H1 (cell line): ENCODE measurements at regions not wholly inside any gene's neighbourhood (a gene's known extent, or its start where the extent isn't known, plus 50 kb on each side); places are given as distances from the start of the nearest gene placed in this dataset.

ENCODE experiments used
- CTCF ChIA-PET: fragments of 300-600 bp; sonication (Branson Sonifier 250); formaldehyde crosslinking; loops from one replicate; lab custom pipeline; 2021; ENCODE audit not compliant: partially characterized antibody; lab: Charles Lee
- POLR2A ChIA-PET: fragments of 300-600 bp; sonication (Branson Sonifier 250); formaldehyde crosslinking; loops from one replicate; lab custom pipeline; 2021; ENCODE audit warnings: inconsistent platforms; ENCODE audit not compliant: partially characterized antibody; lab: Charles Lee
- DNase-seq, 2 experiments: peaks; one replicate each; pipeline versions ENCODE4 v3.0.0 to v3.0.0-alpha.2; 2010 to 2022; ENCODE audit warnings: low spot score in 2 of 2, low read depth in 1 of 2, mixed read lengths in 1 of 2
- FAIRE-seq: peaks from 2 replicates; lab custom pipeline; 2011; peaks lifted over from hg19 to GRCh38; lab: Jason Lieb, UNC
- H2AFZ ChIP-seq: 2 replicates; pipeline ENCODE4 v1.8.1; 2012; ENCODE audit warnings: low read length, inconsistent platforms
- H2AK5ac ChIP-seq: 2 replicates; pipeline ENCODE4 v1.6.1; 2013; ENCODE audit warnings: low read depth, low read length
- H2BK120ac ChIP-seq: replicated peaks from 2 replicates; pipeline ENCODE3; 2013; ENCODE audit warnings: low read depth, low read length, inconsistent platforms
- H2BK12ac ChIP-seq: 2 replicates; pipeline ENCODE4 v1.6.1; 2013; ENCODE audit warnings: low read depth, low read length
- H2BK15ac ChIP-seq: 2 replicates; pipeline ENCODE4 v1.6.1; 2013; ENCODE audit warnings: low read length
- H2BK20ac ChIP-seq: 2 replicates; pipeline ENCODE4 v1.6.1; 2013; ENCODE audit warnings: low read length
- H2BK5ac ChIP-seq: 2 replicates; pipeline ENCODE4 v1.6.1; 2013; ENCODE audit warnings: low read depth, low read length
- H3K14ac ChIP-seq: 2 replicates; pipeline ENCODE4 v1.6.1; 2013; ENCODE audit warnings: inconsistent platforms; ENCODE audit not compliant: insufficient read length
- H3K18ac ChIP-seq: 2 replicates; pipeline ENCODE4 v1.6.1; 2013; ENCODE audit warnings: low read length; ENCODE audit errors: extremely low read depth
- H3K23ac ChIP-seq: 2 replicates; pipeline ENCODE4 v1.6.1; 2013; ENCODE audit warnings: inconsistent platforms; ENCODE audit not compliant: insufficient read length
- H3K23me2 ChIP-seq: 2 replicates; pipeline ENCODE4 v1.6.1; 2013; ENCODE audit warnings: low read depth, low read length
- H3K27ac ChIP-seq: 2 replicates; pipeline ENCODE4 v1.6.1; 2011; ENCODE audit warnings: low read depth, low read length, inconsistent platforms
- H3K27me3 ChIP-seq, 4 experiments: replicated peaks in 1 of 4; 1 replicate in 1 of 4; 2 replicates in 3 of 4; pipeline versions ENCODE4 v1.6.1 to v1.8.1; 2011 to 2013; ENCODE audit warnings: low read length in 3 of 4, mild to moderate bottlenecking in 3 of 4, inconsistent platforms in 2 of 4, mixed read lengths in 2 of 4, moderate library complexity in 1 of 4; ENCODE audit not compliant: control insufficient read depth in 3 of 4, insufficient read depth in 3 of 4; ENCODE audit errors: extremely low read depth in 1 of 4
- H3K36me3 ChIP-seq, 4 experiments: 2 replicates each; pipeline versions ENCODE4 v1.6.1 to v1.8.1; 2011 to 2013; ENCODE audit warnings: mild to moderate bottlenecking in 4 of 4, low read length in 3 of 4, moderate library complexity in 2 of 4, control low read depth in 1 of 4, inconsistent platforms in 1 of 4; ENCODE audit not compliant: insufficient read depth in 4 of 4, control insufficient read depth in 2 of 4
- H3K4ac ChIP-seq: replicated peaks from 2 replicates; pipeline ENCODE3; 2013; ENCODE audit warnings: low read length, low read depth, mixed read lengths, inconsistent platforms; ENCODE audit not compliant: insufficient read length
- H3K4me1 ChIP-seq, 4 experiments: replicated peaks in 1 of 4; 1 replicate in 1 of 4; 2 replicates in 3 of 4; pipeline versions ENCODE4 v1.6.1 to v1.8.1; 2011 to 2013; ENCODE audit warnings: low read length in 3 of 4, inconsistent platforms in 2 of 4, mixed read lengths in 1 of 4; ENCODE audit not compliant: insufficient read depth in 4 of 4, control insufficient read depth in 3 of 4
- H3K4me2 ChIP-seq, 2 experiments: 2 replicates each; pipeline versions ENCODE4 v1.6.1 to v1.8.1; 2011 to 2013; ENCODE audit warnings: low read depth in 2 of 2, low read length in 2 of 2, control low read depth in 1 of 2, inconsistent platforms in 1 of 2, mild to moderate bottlenecking in 1 of 2; ENCODE audit not compliant: insufficient read depth in 1 of 2
- H3K4me3 ChIP-seq, 4 experiments: fragments of 200-600, 300-600 bp in 1 of 4; sonication (generic), shearing (Covaris generic), sonication (Bioruptor Twin) in 1 of 4; 2 replicates each; pipeline versions ENCODE4 v1.5.1 to v1.8.1; 2011 to 2016; ENCODE audit warnings: low read length in 4 of 4, low read depth in 3 of 4, control low read depth in 2 of 4, inconsistent platforms in 2 of 4, mild to moderate bottlenecking in 2 of 4, mixed read lengths in 1 of 4, moderate library complexity in 1 of 4; ENCODE audit not compliant: insufficient read depth in 2 of 4; ENCODE audit errors: extremely low read depth in 1 of 4
- H3K56ac ChIP-seq: replicated peaks from 2 replicates; pipeline ENCODE3; 2013; ENCODE audit warnings: low read depth, mild to moderate bottlenecking, mixed read lengths, low read length, inconsistent platforms; ENCODE audit not compliant: insufficient read length
- H3K79me1 ChIP-seq: 2 replicates; pipeline ENCODE4 v1.6.1; 2013; ENCODE audit warnings: low read depth, low read length, control low read depth
- H3K79me2 ChIP-seq, 2 experiments: 2 replicates each; pipeline versions ENCODE4 v1.6.1 to v1.8.1; 2012 to 2013; ENCODE audit warnings: low read length in 2 of 2, mild to moderate bottlenecking in 2 of 2, inconsistent platforms in 1 of 2; ENCODE audit not compliant: insufficient read depth in 2 of 2, control insufficient read depth in 1 of 2
- H3K9ac ChIP-seq, 4 experiments: replicated peaks in 1 of 4; 1 replicate in 1 of 4; 2 replicates in 3 of 4; pipeline versions ENCODE4 v1.6.1 to v1.8.1; 2011 to 2013; ENCODE audit warnings: low read depth in 3 of 4, low read length in 3 of 4, control low read depth in 2 of 4, mild to moderate bottlenecking in 2 of 4, moderate library complexity in 2 of 4, inconsistent platforms in 1 of 4; ENCODE audit errors: extremely low read depth in 1 of 4
- H3K9me3 ChIP-seq, 2 experiments: 2 replicates each; pipeline versions ENCODE4 v1.6.1 to v1.8.1; 2012 to 2013; ENCODE audit warnings: mild to moderate bottlenecking in 2 of 2, moderate library complexity in 2 of 2, control low read depth in 1 of 2, inconsistent platforms in 1 of 2, low read depth in 1 of 2, low read length in 1 of 2, mixed read lengths in 1 of 2; ENCODE audit not compliant: insufficient read depth in 2 of 2
- H4K20me1 ChIP-seq, 2 experiments: replicated peaks in 1 of 2; 2 replicates each; pipeline versions ENCODE3 to v1.8.1; 2011 to 2013; ENCODE audit warnings: inconsistent platforms in 2 of 2, low read length in 2 of 2, mild to moderate bottlenecking in 1 of 2; ENCODE audit not compliant: insufficient read depth in 2 of 2, control insufficient read depth in 1 of 2
- H4K5ac ChIP-seq: 2 replicates; pipeline ENCODE4 v1.6.1; 2013; ENCODE audit warnings: low read length, low read depth, mixed read lengths, inconsistent platforms; ENCODE audit not compliant: insufficient read length
- H4K8ac ChIP-seq: 2 replicates; pipeline ENCODE4 v1.8.0; 2013; ENCODE audit warnings: mild to moderate bottlenecking, moderate library complexity, low read length, inconsistent platforms; ENCODE audit not compliant: insufficient read depth; ENCODE audit errors: extremely low read depth
- H4K91ac ChIP-seq: replicated peaks from 2 replicates; pipeline ENCODE3; 2013; ENCODE audit warnings: low read length, mixed read lengths, inconsistent platforms; ENCODE audit not compliant: insufficient read length
- GTF2F1 ChIP-seq: IDR thresholded peaks from 2 replicates; pipeline ENCODE4 v1.6.1; 2012; ENCODE audit warnings: low read depth, low read length, improper control_type of control experiment, borderline replicate concordance
- KDM5A ChIP-seq: fragments of 200-600 bp; IDR thresholded peaks from 2 replicates; pipeline ENCODE4 v1.7.1; 2012; ENCODE audit warnings: mild to moderate bottlenecking, low read length, inconsistent platforms, mixed read lengths
- RBBP5 ChIP-seq: IDR thresholded peaks from 2 replicates; pipeline ENCODE4 v1.7.1; 2012; ENCODE audit warnings: low read depth, mild to moderate bottlenecking, inconsistent platforms, low read length, moderate library complexity, borderline replicate concordance
- WGBS, 2 experiments: shearing (Covaris generic) in 1 of 2; methylation state at CpG; one replicate each; pipeline versions ENCODE4 v1.1.6 to v1.1.7; 2013 to 2015; ENCODE audit warnings: low lambda C conversion rate in 2 of 2, mixed read lengths in 2 of 2, inconsistent platforms in 1 of 2, low coverage in 1 of 2, missing lambda C conversion rate in 1 of 2; ENCODE audit not compliant: insufficient replicate concordance in 2 of 2, insufficient coverage in 1 of 2, insufficient read length in 1 of 2; ENCODE audit errors: extremely low coverage in 1 of 2, missing lambda C conversion rate in 1 of 2; 5-methylcytosine and 5-hydroxymethylcytosine counted together
- TF ChIP-seq, protein P1 (sequence below): IDR thresholded peaks from 2 replicates; pipeline ENCODE4 v1.6.1; 2012; ENCODE audit warnings: low read length, inconsistent platforms

DNA sequence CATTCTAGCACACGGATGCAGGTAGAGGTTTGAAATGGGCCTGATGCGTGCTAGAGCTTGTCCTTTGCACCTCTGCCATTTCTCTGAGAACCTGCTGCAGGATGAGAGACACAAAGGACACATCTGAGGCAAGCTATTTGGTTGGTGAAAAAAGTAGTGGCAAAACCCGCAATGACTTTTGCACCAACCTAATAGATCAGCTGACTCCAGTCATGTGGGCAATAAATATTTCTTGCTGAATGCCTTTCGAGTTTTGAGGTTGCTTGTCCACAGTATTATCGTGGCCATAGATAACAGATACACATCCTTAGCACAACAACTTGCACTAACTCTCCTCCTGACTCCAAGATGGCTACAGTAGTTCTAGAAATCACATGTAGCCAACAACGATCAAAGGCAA, 57.8 kb upstream of the ZNF423 start:
- Histone ChIP-seq H3K27me3 (no peaks in the 10 kb centered on the region), H4K91ac (no peak overlapping the region), H3K56ac (no peak overlapping the region), H4K5ac (no peak overlapping the region), H3K4me3 (no peak overlapping the region), H4K8ac (no peak overlapping the region), H2BK120ac (no peak overlapping the region), H2BK15ac (no peak overlapping the region), H3K18ac (no peak overlapping the region), H3K9me3 (no peaks in the 10 kb centered on the region; a peak in 1 of 4 replicates), H3K36me3 (no peaks in the 10 kb centered on the region), H3K79me2 (no peaks in the 10 kb centered on the region), H4K20me1 (no peaks in the 10 kb centered on the region), H2BK20ac (no peak overlapping the region), H3K4ac (no peak overlapping the region), H3K27ac (no peak overlapping the region), H3K23me2 (no peaks in the 10 kb centered on the region), H3K14ac (no peak overlapping the region), H2AFZ (no peak overlapping the region), H3K4me2 (no peak overlapping the region), H2BK12ac (no peak overlapping the region), H3K9ac (no peak overlapping the region), H3K23ac (no peak overlapping the region), H2AK5ac (no peak overlapping the region), H3K4me1 (no peaks in the 10 kb centered on the region; a peak in 2 of 7 replicates), H2BK5ac (no peak overlapping the region), H3K79me1 (no peaks in the 10 kb centered on the region)
- POLR2A ChIA-PET = no interaction called here
- CTCF ChIA-PET = interaction anchor here (1.0 to 2.5 kb wide), 4 partner anchors 8 to 28 kb away, joined by 3 to 16 read pairs (median 6); no protein-coding TSS in a partner anchor
- TF ChIP-seq RBBP5 = no peak
- no peak for TF ChIP-seq GTF2F1
- no peak for TF ChIP-seq KDM5A
- TF ChIP-seq, protein P1, sequence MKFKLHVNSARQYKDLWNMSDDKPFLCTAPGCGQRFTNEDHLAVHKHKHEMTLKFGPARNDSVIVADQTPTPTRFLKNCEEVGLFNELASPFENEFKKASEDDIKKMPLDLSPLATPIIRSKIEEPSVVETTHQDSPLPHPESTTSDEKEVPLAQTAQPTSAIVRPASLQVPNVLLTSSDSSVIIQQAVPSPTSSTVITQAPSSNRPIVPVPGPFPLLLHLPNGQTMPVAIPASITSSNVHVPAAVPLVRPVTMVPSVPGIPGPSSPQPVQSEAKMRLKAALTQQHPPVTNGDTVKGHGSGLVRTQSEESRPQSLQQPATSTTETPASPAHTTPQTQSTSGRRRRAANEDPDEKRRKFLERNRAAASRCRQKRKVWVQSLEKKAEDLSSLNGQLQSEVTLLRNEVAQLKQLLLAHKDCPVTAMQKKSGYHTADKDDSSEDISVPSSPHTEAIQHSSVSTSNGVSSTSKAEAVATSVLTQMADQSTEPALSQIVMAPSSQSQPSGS = no peak
- DNase-seq (no peak), FAIRE-seq (no peak)
- 92% methylated on average over 6 of the region's 6 CpGs; no CpG with 5 or more reads in 1 of the 2 experiments for WGBS, 2 experiments
